Activated CD4-positive, alpha-beta memory T cell treated with anti-CD3 and anti-CD28 coated beads, Interleukin-2, amount 10 ng/mL, durations not matched to agents 7 days and 5 days (primary cell): ENCODE measurements at regions not wholly inside any gene's neighbourhood (a gene's known extent, or its start where the extent isn't known, plus 50 kb on each side); places are given as distances from the start of the nearest gene placed in this dataset.

Source experiments
- CTCF ChIA-PET: fragments of 350-600 bp; sonication (Branson Sonifier 250); formaldehyde crosslinking; loops from one replicate; lab custom pipeline; 2021; ENCODE audit warnings: antibody characterized with exemption, inconsistent platforms; lab: Charles Lee
- POLR2A ChIA-PET: fragments of 350-600 bp; sonication (Branson Sonifier 250); formaldehyde crosslinking; loops from one replicate; lab custom pipeline; 2021; ENCODE audit warnings: antibody characterized with exemption; lab: Charles Lee
- DNase-seq: peaks from one replicate; pipeline ENCODE4 v3.0.0-alpha.2; 2020
- H3K27ac Mint-ChIP-seq: one replicate; pipeline ENCODE4 v1.8.0; 2021; ENCODE audit warnings: mild to moderate bottlenecking, mixed read lengths
- H3K27me3 Mint-ChIP-seq: one replicate; pipeline ENCODE4 v1.8.0; 2021; ENCODE audit warnings: mixed read lengths
- H3K36me3 Mint-ChIP-seq: one replicate; pipeline ENCODE4 v1.8.0; 2021; ENCODE audit warnings: low read depth, mixed read lengths
- H3K4me1 Mint-ChIP-seq: one replicate; pipeline ENCODE4 v1.8.0; 2021; ENCODE audit warnings: mixed read lengths
- H3K4me3 Mint-ChIP-seq: one replicate; pipeline ENCODE4 v1.8.0; 2021; ENCODE audit warnings: mild to moderate bottlenecking, mixed read lengths
- H3K9me3 Mint-ChIP-seq: one replicate; pipeline ENCODE4 v1.8.0; 2021; ENCODE audit warnings: mixed read lengths

GRCh38 chr7:47635091-47636080 lies 53.5 kb upstream of the TNS3 start:
- Mint-ChIP-seq H3K36me3 (no peaks in the 10 kb centered on the region), H3K27me3 (no peaks in the 10 kb centered on the region), H3K4me3 (no peak overlapping the region), H3K9me3 (no peaks in the 10 kb centered on the region), H3K27ac (no peak overlapping the region), H3K4me1 (no peaks in the 10 kb centered on the region)
- DNase-seq = no peak
- ChIA-PET CTCF (no interaction called here), POLR2A (no interaction called here)

- no peak for DNase-seq
- ChIA-PET POLR2A (no interaction called here), CTCF (no interaction called here)
- Mint-ChIP-seq H3K27me3 (no peaks in the 10 kb centered on the region), H3K4me1 (no peaks in the 10 kb centered on the region), H3K4me3 (no peak overlapping the region), H3K36me3 (no peaks in the 10 kb centered on the region), H3K9me3 (no peaks in the 10 kb centered on the region), H3K27ac (no peak overlapping the region)
Measured at GRCh38 chr7:47634273-47634672, 52.4 kb upstream of the TNS3 start.

GRCh38 chr7:47633134-47633533 lies 51.2 kb upstream of the TNS3 start:
- no peak overlapping the region for H3K27ac Mint-ChIP-seq
- CTCF ChIA-PET = no interaction called here
- POLR2A ChIA-PET = no interaction called here
- H3K36me3 Mint-ChIP-seq = no peaks in the 10 kb centered on the region
- no peak overlapping the region for H3K4me3 Mint-ChIP-seq
- H3K27me3 Mint-ChIP-seq = no peaks in the 10 kb centered on the region
- DNase-seq = no peak
- H3K4me1 Mint-ChIP-seq = no peaks in the 10 kb centered on the region
- H3K9me3 Mint-ChIP-seq = no peaks in the 10 kb centered on the region
